GM12878 (cell line): ENCODE measurements at regions not wholly inside any gene's neighbourhood (a gene's known extent, or its start where the extent isn't known, plus 50 kb on each side); places are given as distances from the start of the nearest gene placed in this dataset.

Experiments
- ATAC-seq: fragments of 200-7000 bp; cut with Tn5 transposase; 3 replicates; pipeline ENCODE4 v1.9.1; 2020; ENCODE audit warnings: mild to moderate bottlenecking, moderate library complexity
- BruUV-seq: library from RNA; stranded (reverse); fragments of 400-500 nt; replicated peaks from 2 replicates; lab custom pipeline; 2021; lab: Mats Ljungman, UMichigan
- CTCF ChIA-PET: fragments of 300-600 bp; sonication (Branson Sonifier 250); formaldehyde crosslinking; extraction: SDS; loops from one replicate; lab custom pipeline; 2021; ENCODE audit warnings: inconsistent platforms; lab: Yijun Ruan, JAX
- POLR2A ChIA-PET: fragments of 350-600 bp; formaldehyde crosslinking; extraction: SDS; loops from one replicate; lab custom pipeline; 2021; ENCODE audit warnings: inconsistent platforms; lab: Charles Lee
- RAD21 ChIA-PET: fragments of 300-600 bp; sonication (Branson Sonifier 250); formaldehyde crosslinking; loops from one replicate; lab custom pipeline; 2023; ENCODE audit warnings: antibody characterized with exemption; ENCODE audit not compliant: unreplicated experiment; lab: Charles Lee
- SMC1A ChIA-PET: fragments of 300-600 bp; sonication (Branson Sonifier 250); formaldehyde crosslinking; loops from one replicate; lab custom pipeline; 2023; ENCODE audit not compliant: unreplicated experiment, uncharacterized antibody; lab: Charles Lee
- DNase-seq: peaks from one replicate; pipeline ENCODE4 v3.0.0-alpha.2; 2011; ENCODE audit warnings: low read depth, low spot score
- FAIRE-seq: peaks from 3 replicates; lab custom pipeline; 2011; peaks lifted over from hg19 to GRCh38; lab: Jason Lieb, UNC
- H2AFZ ChIP-seq: 2 replicates; pipeline ENCODE4 v1.6.0; 2011; ENCODE audit warnings: low read depth, low read length, control low read depth; ENCODE audit not compliant: control insufficient read depth
- H3K27ac ChIP-seq: 2 replicates; pipeline ENCODE4 v1.5.1; 2011; ENCODE audit warnings: control low read depth; ENCODE audit not compliant: control insufficient read depth, insufficient read depth
- H3K27me3 ChIP-seq, 2 experiments: replicated peaks in 1 of 2; 2 replicates each; pipeline versions ENCODE4 v1.6.0 to v1.6.1; 2011; ENCODE audit warnings: low read length in 1 of 2; ENCODE audit not compliant: control insufficient read depth in 2 of 2, insufficient read depth in 2 of 2
- H3K36me3 ChIP-seq, 2 experiments: 2 replicates each; pipeline ENCODE4 v1.5.1; 2011; ENCODE audit warnings: low read length in 1 of 2; ENCODE audit not compliant: control insufficient read depth in 2 of 2, insufficient read depth in 2 of 2
- H3K4me1 ChIP-seq: 2 replicates; pipeline ENCODE4 v1.6.1; 2011; ENCODE audit warnings: mild to moderate bottlenecking, low read length, moderate library complexity, mixed read lengths; ENCODE audit not compliant: control insufficient read depth, insufficient read depth
- H3K4me2 ChIP-seq: 2 replicates; pipeline ENCODE4 v1.6.0; 2011; ENCODE audit warnings: control low read depth; ENCODE audit not compliant: control insufficient read depth, insufficient read depth
- H3K4me3 ChIP-seq: fragments of 200-600 bp; sonication (generic); 2 replicates; pipeline ENCODE4 v1.5.1; 2016
- H3K79me2 ChIP-seq: 2 replicates; pipeline ENCODE4 v1.6.0; 2011; ENCODE audit warnings: low read length; ENCODE audit not compliant: control insufficient read depth, insufficient read depth
- H3K9ac ChIP-seq: 2 replicates; pipeline ENCODE4 v1.8.0; 2011; ENCODE audit warnings: low read length, control low read depth, mixed read lengths; ENCODE audit not compliant: control insufficient read depth, insufficient read depth
- H3K9me3 ChIP-seq: replicated peaks from 3 replicates; pipeline ENCODE4 v1.5.1; 2011; ENCODE audit warnings: mild to moderate bottlenecking, low read length; ENCODE audit not compliant: control insufficient read depth, insufficient read depth
- H4K20me1 ChIP-seq: 2 replicates; pipeline ENCODE4 v1.6.0; 2011; ENCODE audit not compliant: control insufficient read depth, insufficient read depth
- ESRRA ChIP-seq: IDR thresholded peaks from 2 replicates; pipeline ENCODE4 v1.6.1; 2012; ENCODE audit warnings: mild to moderate bottlenecking, low read length, improper control_type of control experiment
- HCFC1 ChIP-seq: fragments of 150-350 bp; IDR thresholded peaks from 2 replicates; pipeline ENCODE4 v1.6.1; 2014; ENCODE audit warnings: low read length
- IKZF2 ChIP-seq, 2 experiments: fragments of 450-650 bp; IDR thresholded peaks; 2 replicates each; pipeline ENCODE4 v1.6.1; 2017; ENCODE audit warnings: mild to moderate bottlenecking in 2 of 2, moderate library complexity in 2 of 2
- JUNB ChIP-seq: IDR thresholded peaks from 2 replicates; pipeline ENCODE4 v1.6.1; 2016; ENCODE audit warnings: antibody characterized with exemption, mild to moderate bottlenecking
- NFYA ChIP-seq: IDR thresholded peaks from 2 replicates; pipeline ENCODE4 v1.6.1; 2011; ENCODE audit warnings: low read depth, mild to moderate bottlenecking, low read length, improper control_type of control experiment, borderline replicate concordance
- NR2C1 ChIP-seq: fragments of 450-650 bp; IDR thresholded peaks from 2 replicates; pipeline ENCODE4 v1.6.1; 2017; ENCODE audit warnings: antibody characterized with exemption, mild to moderate bottlenecking, moderate library complexity
- PAX8 ChIP-seq: fragments of 450-650 bp; IDR thresholded peaks from 2 replicates; pipeline ENCODE4 v1.6.1; 2017; ENCODE audit warnings: mild to moderate bottlenecking, moderate library complexity
- POLR2A ChIP-seq: IDR thresholded peaks from 2 replicates; pipeline ENCODE4 v1.6.1; 2011; ENCODE audit warnings: low read depth, mild to moderate bottlenecking, low read length
- TCF3 ChIP-seq: IDR thresholded peaks from 2 replicates; pipeline ENCODE4 v1.6.1; 2012; ENCODE audit warnings: low read depth, mild to moderate bottlenecking, low read length, borderline replicate concordance; ENCODE audit not compliant: insufficient read depth
- ZNF217 ChIP-seq: fragments of 450-650 bp; IDR thresholded peaks from 2 replicates; pipeline ENCODE4 v1.6.1; 2017; ENCODE audit warnings: antibody characterized with exemption, mild to moderate bottlenecking
- WGBS: methylation state at CpG from one replicate; pipeline ENCODE4 v1.1.6; 2016; ENCODE audit warnings: low lambda C conversion rate; ENCODE audit not compliant: insufficient replicate concordance, insufficient coverage; ENCODE audit errors: missing lambda C conversion rate; 5-methylcytosine and 5-hydroxymethylcytosine counted together
- in situ Hi-C: fragments of 300-500 bp; cut with MboI; formaldehyde crosslinking; loops from 9 replicates; pipeline ENCODE4 v1.14.3; 2018; ENCODE audit warnings: mixed read lengths
- intact Hi-C: fragments of 100-400 bp; cut with micrococcal nuclease; formaldehyde crosslinking; loops from one replicate; pipeline ENCODE4 v1.14.2; 2022; ENCODE audit not compliant: unreplicated experiment
- TF ChIP-seq, protein P1 (sequence below): fragments of 450-650 bp; formaldehyde crosslinking; IDR thresholded peaks from 2 replicates; pipeline ENCODE4 v1.4.0; 2022; ENCODE audit warnings: mild to moderate bottlenecking, moderate library complexity
- TF ChIP-seq, protein P2 (sequence below): fragments of 150-350 bp; IDR thresholded peaks from 2 replicates; pipeline ENCODE4 v1.6.1; 2016; ENCODE audit warnings: low read depth, low read length
- TF ChIP-seq, protein P3 (sequence below): fragments of 450-650 bp; IDR thresholded peaks from 2 replicates; pipeline ENCODE4 v1.6.1; 2016; ENCODE audit warnings: mild to moderate bottlenecking
- TF ChIP-seq, protein P4 (sequence below): IDR thresholded peaks from 2 replicates; pipeline ENCODE4 v1.6.1; 2012; ENCODE audit warnings: low read depth, low read length, improper control_type of control experiment

DNA sequence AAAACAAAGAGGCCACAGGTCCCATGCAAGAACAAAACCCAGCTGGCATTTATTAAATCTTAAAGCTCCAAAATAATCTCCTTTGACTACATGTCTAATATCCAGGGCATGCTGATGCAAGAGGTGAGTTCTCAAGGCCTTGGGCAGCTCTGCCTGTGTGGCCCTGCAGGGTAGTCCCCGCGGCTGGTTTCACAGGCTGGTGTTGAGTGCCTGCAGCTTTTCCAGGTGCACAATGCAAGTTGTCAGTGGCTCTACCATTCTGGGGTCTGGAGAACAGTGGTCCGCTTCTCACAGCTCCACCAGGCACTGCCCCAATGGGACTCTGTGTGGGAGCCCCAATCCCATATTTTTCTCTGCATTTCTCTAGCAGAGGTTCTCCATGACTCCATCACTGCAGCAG is 54.4 kb upstream of the HCN1 start:
- Histone ChIP-seq H3K4me1 (no peaks in the 10 kb centered on the region), H3K4me3 (no peak overlapping the region), H3K4me2 (no peak overlapping the region), H3K9me3 (no peaks in the 10 kb centered on the region; the same call in 2 of the 3 replicates), H3K27ac (no peak overlapping the region), H3K27me3 (no peaks in the 10 kb centered on the region), H3K79me2 (no peaks in the 10 kb centered on the region), H3K36me3 (no peaks in the 10 kb centered on the region), H2AFZ (no peak overlapping the region), H3K9ac (no peak overlapping the region), H4K20me1 (no peaks in the 10 kb centered on the region)
- POLR2A ChIA-PET, result no interaction called here
- DNase-seq (no peak), ATAC-seq (no peak), FAIRE-seq (no peak)
- SMC1A ChIA-PET, result no interaction called here
- RAD21 ChIA-PET, result no interaction called here
- WGBS, result 60% methylated on average over 3 of the region's 3 CpGs
- intact Hi-C loops (no loop called here), in situ Hi-C loops (no loop called here)
- CTCF ChIA-PET, result interaction anchor here (0.7 kb wide), 1 partner anchor 1662 kb away, joined by 3 read pairs; no protein-coding TSS in a partner anchor
- BruUV-seq, result no TSS peak
- TF ChIP-seq, protein P1, sequence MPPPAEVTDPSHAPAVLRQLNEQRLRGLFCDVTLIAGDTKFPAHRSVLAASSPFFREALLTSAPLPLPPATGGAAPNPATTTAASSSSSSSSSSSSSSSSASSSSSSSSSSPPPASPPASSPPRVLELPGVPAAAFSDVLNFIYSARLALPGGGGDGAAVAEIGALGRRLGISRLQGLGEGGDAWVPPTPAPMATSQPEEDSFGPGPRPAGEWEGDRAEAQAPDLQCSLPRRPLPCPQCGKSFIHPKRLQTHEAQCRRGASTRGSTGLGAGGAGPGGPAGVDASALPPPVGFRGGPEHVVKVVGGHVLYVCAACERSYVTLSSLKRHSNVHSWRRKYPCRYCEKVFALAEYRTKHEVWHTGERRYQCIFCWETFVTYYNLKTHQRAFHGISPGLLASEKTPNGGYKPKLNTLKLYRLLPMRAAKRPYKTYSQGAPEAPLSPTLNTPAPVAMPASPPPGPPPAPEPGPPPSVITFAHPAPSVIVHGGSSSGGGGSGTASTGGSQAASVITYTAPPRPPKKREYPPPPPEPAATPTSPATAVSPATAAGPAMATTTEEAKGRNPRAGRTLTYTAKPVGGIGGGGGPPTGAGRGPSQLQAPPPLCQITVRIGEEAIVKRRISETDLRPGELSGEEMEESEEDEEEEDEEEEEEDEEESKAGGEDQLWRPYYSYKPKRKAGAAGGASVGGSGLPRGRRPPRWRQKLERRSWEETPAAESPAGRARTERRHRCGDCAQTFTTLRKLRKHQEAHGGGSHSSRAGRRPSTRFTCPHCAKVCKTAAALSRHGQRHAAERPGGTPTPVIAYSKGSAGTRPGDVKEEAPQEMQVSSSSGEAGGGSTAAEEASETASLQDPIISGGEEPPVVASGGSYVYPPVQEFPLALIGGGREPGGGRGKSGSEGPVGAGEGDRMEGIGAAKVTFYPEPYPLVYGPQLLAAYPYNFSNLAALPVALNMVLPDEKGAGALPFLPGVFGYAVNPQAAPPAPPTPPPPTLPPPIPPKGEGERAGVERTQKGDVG (CRISPR knock-in tag), result no peak
- TF ChIP-seq, protein P2, sequence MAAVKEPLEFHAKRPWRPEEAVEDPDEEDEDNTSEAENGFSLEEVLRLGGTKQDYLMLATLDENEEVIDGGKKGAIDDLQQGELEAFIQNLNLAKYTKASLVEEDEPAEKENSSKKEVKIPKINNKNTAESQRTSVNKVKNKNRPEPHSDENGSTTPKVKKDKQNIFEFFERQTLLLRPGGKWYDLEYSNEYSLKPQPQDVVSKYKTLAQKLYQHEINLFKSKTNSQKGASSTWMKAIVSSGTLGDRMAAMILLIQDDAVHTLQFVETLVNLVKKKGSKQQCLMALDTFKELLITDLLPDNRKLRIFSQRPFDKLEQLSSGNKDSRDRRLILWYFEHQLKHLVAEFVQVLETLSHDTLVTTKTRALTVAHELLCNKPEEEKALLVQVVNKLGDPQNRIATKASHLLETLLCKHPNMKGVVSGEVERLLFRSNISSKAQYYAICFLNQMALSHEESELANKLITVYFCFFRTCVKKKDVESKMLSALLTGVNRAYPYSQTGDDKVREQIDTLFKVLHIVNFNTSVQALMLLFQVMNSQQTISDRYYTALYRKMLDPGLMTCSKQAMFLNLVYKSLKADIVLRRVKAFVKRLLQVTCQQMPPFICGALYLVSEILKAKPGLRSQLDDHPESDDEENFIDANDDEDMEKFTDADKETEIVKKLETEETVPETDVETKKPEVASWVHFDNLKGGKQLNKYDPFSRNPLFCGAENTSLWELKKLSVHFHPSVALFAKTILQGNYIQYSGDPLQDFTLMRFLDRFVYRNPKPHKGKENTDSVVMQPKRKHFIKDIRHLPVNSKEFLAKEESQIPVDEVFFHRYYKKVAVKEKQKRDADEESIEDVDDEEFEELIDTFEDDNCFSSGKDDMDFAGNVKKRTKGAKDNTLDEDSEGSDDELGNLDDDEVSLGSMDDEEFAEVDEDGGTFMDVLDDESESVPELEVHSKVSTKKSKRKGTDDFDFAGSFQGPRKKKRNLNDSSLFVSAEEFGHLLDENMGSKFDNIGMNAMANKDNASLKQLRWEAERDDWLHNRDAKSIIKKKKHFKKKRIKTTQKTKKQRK, result no peak
- TF ChIP-seq NFYA (no peak), ZNF217 (no peak), NR2C1 (no peak), POLR2A (no peak), PAX8 (no peak), JUNB (no peak), ESRRA (no peak), IKZF2 (IDR thresholded peaks at IDR 0.05) (no peak), HCFC1 (no peak), TCF3 (no peak)
- TF ChIP-seq, protein P3, sequence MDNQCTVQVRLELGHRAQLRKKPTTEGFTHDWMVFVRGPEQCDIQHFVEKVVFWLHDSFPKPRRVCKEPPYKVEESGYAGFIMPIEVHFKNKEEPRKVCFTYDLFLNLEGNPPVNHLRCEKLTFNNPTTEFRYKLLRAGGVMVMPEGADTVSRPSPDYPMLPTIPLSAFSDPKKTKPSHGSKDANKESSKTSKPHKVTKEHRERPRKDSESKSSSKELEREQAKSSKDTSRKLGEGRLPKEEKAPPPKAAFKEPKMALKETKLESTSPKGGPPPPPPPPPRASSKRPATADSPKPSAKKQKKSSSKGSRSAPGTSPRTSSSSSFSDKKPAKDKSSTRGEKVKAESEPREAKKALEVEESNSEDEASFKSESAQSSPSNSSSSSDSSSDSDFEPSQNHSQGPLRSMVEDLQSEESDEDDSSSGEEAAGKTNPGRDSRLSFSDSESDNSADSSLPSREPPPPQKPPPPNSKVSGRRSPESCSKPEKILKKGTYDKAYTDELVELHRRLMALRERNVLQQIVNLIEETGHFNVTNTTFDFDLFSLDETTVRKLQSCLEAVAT, result no peak
- TF ChIP-seq, protein P4, sequence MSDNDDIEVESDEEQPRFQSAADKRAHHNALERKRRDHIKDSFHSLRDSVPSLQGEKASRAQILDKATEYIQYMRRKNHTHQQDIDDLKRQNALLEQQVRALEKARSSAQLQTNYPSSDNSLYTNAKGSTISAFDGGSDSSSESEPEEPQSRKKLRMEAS, result no peak
